Peyer's patch (tissue), 4 donors: ENCODE measurements at regions not wholly inside any gene's neighbourhood (a gene's known extent, or its start where the extent isn't known, plus 50 kb on each side); places are given as distances from the start of the nearest gene placed in this dataset.
"Not testable (repeated sequence)": the region's sequence is repeated elsewhere in the genome, so short reads cannot be mapped to it uniquely, and the experiment has no call there.

Source experiments
- DNase-seq, 3 donors: peaks; one replicate each; pipeline ENCODE4 v3.0.0-alpha.2; 2017 to 2019
- H3K27ac ChIP-seq, 4 donors: fragments of 200-600 bp; sonication (generic); one replicate each; pipeline ENCODE4 v1.5.1; 2016 to 2019
- H3K27me3 ChIP-seq, 2 donors: fragments of 200-600 bp; sonication (generic); one replicate each; pipeline ENCODE4 v1.5.1; 2019
- H3K36me3 ChIP-seq, 3 donors: fragments of 200-600 bp; sonication (generic); one replicate each; pipeline ENCODE4 v1.5.1; 2016 to 2019
- H3K4me1 ChIP-seq, 4 donors: fragments of 200-600 bp; sonication (generic); one replicate each; pipeline ENCODE4 v1.5.1; 2016 to 2019
- H3K4me3 ChIP-seq, 4 donors: fragments of 200-600 bp; sonication (generic); 1 replicate in 3 of 4; 2 replicates in 1 of 4; pipeline ENCODE4 v1.5.1; 2016 to 2019; ENCODE audit warnings: mild to moderate bottlenecking in 1 of 4
- H3K9me3 ChIP-seq, 4 donors: fragments of 200-600 bp; sonication (generic); one replicate each; pipeline ENCODE4 v1.5.1; 2016 to 2019; ENCODE audit warnings: mild to moderate bottlenecking in 1 of 4
- POLR2A ChIP-seq, 2 donors: fragments of 450-650 bp; IDR thresholded peaks; one replicate each; pipeline ENCODE4 v1.5.1; 2017; ENCODE audit warnings: antibody characterized with exemption in 2 of 2, mild to moderate bottlenecking in 2 of 2, moderate library complexity in 2 of 2
- TF ChIP-seq, protein P1 (sequence below), 6 experiments: fragments of 450-650 bp in 4 of 6; fragments of 200-600 bp in 2 of 6; sonication (generic) in 1 of 6; IDR thresholded peaks; one replicate each; pipeline ENCODE4 v1.5.1; 2017 to 2019; ENCODE audit warnings: antibody characterized with exemption in 6 of 6, mild to moderate bottlenecking in 3 of 6, moderate library complexity in 1 of 6

DNA sequence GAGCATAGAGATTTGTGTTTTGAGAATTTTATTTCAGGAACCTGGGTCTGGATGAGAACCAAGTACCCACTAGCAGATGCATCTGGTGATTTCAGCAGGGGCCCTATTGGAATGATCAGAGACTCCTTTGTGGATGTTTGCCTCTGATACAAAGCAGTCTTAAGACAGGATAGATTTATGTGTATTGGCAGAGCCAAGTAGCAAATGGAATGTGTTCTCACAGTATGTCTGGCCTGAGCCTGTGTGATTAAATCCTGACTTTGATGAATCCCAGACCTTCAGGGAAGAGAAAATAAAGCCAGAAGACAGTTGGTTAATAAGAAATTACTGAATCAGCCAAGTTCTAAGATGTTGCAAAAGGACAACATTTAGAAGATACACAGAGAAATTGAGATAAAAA, 755.5 kb upstream of the SEMA6D start:
- no peak for DNase-seq
- no peaks in the 10 kb centered on the region for H3K27me3 ChIP-seq

DNA sequence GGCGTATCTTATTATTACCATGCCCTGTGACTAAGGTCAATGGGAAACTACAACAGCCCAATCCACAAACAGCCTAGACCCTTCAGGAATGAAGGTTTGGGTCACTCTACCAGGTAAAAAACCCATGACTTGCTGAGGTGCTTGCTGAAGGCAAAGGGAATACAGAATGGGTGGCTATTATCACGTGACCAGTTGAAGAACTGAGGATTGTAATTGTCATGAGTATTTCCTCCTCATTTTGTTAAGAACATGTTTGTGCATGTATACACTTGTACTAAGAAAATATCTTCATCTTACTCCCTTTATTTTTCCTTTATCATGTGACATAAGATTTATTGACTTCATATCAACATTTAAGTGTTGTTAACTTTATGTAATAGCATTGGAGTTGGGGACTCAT, 729.2 kb upstream of the SEMA6D start:
- H3K36me3 ChIP-seq, H3K27me3 ChIP-seq, DNase-seq, H3K4me3 ChIP-seq, H3K27ac ChIP-seq, H3K4me1 ChIP-seq, H3K9me3 ChIP-seq: not testable (repeated sequence)

More for the DNA sequence above, 755.5 kb upstream of the SEMA6D start:
- TF ChIP-seq, protein P1, sequence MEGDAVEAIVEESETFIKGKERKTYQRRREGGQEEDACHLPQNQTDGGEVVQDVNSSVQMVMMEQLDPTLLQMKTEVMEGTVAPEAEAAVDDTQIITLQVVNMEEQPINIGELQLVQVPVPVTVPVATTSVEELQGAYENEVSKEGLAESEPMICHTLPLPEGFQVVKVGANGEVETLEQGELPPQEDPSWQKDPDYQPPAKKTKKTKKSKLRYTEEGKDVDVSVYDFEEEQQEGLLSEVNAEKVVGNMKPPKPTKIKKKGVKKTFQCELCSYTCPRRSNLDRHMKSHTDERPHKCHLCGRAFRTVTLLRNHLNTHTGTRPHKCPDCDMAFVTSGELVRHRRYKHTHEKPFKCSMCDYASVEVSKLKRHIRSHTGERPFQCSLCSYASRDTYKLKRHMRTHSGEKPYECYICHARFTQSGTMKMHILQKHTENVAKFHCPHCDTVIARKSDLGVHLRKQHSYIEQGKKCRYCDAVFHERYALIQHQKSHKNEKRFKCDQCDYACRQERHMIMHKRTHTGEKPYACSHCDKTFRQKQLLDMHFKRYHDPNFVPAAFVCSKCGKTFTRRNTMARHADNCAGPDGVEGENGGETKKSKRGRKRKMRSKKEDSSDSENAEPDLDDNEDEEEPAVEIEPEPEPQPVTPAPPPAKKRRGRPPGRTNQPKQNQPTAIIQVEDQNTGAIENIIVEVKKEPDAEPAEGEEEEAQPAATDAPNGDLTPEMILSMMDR (IDR thresholded peaks at IDR 0.05), result no peak
- TF ChIP-seq POLR2A (IDR thresholded peaks at IDR 0.05), result no peak
- no peak overlapping the region for H3K4me3 ChIP-seq
- H3K4me1 ChIP-seq, result no peaks in the 10 kb centered on the region
- H3K36me3 ChIP-seq, result no peaks in the 10 kb centered on the region
- H3K9me3 ChIP-seq, result no peaks in the 10 kb centered on the region
- H3K27ac ChIP-seq, result no peak overlapping the region

DNA sequence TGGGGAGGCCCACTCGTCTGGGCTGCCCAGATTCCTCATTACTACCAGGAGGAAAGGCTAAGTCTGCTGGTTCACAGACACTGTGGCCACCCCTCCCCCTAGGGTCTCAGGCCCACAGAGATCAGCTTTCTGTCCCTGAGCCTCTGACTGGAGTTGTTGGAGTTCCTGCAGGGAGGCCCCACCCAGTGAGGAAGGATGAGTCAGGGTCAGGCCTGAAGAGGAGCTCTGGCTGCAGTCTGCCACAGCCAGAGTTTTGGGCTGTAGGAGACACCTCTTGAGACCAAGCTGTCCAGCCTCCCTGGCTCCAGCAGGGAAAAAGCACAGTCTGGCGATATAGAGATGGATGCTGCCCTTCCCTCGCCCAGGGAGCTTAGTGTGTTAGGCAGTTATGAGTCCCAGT, 720.9 kb upstream of the SEMA6D start:
- Histone ChIP-seq H3K9me3 (no peaks in the 10 kb centered on the region), H3K4me3 (no peak overlapping the region), H3K36me3 (no peaks in the 10 kb centered on the region), H3K27ac (no peak overlapping the region), H3K4me1 (no peaks in the 10 kb centered on the region), H3K27me3 (no peaks in the 10 kb centered on the region)
- no peak for DNase-seq
- TF ChIP-seq, protein P1 (IDR thresholded peaks at IDR 0.05), result no peak
- no peak for TF ChIP-seq POLR2A (IDR thresholded peaks at IDR 0.05)

DNA sequence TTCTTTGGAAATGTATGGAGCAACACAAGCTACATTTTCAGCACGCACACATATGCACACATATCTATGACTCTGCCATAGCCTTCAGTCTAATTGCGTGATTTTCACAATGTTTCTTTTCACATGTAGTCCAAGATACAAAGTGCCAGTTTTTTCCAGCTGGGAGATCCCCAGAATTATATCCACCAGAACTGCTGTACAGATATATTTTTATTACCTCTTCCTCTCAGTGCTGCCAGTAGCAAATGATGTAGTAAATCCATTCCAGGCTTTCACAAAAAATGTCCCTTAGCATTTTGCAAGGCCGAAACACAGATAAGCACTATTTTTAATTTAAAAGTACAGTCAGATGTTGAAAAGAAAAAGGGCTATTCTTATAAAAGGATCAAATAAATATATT, 719.8 kb upstream of the SEMA6D start:
- no peaks in the 10 kb centered on the region for H3K9me3 ChIP-seq
- no peak overlapping the region for H3K27ac ChIP-seq

DNA sequence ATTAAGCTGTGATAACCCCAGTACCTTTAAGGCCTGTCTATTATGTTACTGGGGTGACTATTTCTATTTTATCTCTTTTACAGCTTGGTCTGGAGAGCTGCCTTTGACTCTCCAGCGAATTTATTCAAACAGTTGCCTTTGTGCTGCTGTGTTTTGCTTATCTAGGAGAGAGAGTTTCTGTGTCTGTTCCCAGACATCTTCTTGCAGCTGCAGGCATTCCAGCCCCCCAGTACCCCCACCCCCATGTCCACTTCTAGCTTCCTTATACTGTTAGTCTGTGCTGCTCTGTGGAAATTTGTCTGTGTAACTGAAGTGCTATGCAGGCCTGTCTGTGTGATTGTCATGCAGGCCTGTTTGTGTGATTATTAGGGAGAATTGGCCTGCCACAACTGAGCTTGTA, 713.7 kb upstream of the SEMA6D start:
- Histone ChIP-seq H3K27ac (no peak overlapping the region), H3K9me3 (no peaks in the 10 kb centered on the region), H3K36me3 (no peaks in the 10 kb centered on the region), H3K4me3 (no peak overlapping the region), H3K4me1 (no peaks in the 10 kb centered on the region), H3K27me3 (no peaks in the 10 kb centered on the region)
- no peak for DNase-seq
- TF ChIP-seq, protein P1 (IDR thresholded peaks at IDR 0.05), result no peak
- TF ChIP-seq POLR2A (IDR thresholded peaks at IDR 0.05), result no peak

More for the DNA sequence above, 719.8 kb upstream of the SEMA6D start:
- H3K4me3 ChIP-seq, result no peak overlapping the region
- no peaks in the 10 kb centered on the region for H3K4me1 ChIP-seq
- no peak for TF ChIP-seq POLR2A (IDR thresholded peaks at IDR 0.05)
- TF ChIP-seq, protein P1 (IDR thresholded peaks at IDR 0.05), result no peak
- no peaks in the 10 kb centered on the region for H3K36me3 ChIP-seq
- H3K27me3 ChIP-seq, result no peaks in the 10 kb centered on the region
- no peak for DNase-seq

DNA sequence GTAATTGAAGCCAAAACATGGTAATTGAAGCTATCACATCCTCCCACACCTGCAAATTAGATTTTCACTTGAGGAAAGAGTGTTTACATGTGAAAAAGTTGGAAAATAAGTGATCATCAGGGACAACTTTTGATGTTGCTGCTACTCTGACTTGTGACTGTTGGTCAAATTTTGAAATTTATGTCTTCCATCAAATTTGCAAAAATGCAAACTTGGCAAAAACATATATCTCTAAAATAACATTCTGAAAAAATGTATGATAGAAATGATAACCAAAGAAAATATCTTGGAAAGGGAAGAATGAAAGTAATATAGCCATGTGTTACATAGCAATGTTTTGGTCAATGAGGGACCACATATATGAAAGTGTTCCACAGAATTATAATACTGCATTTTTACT, 703.9 kb upstream of the SEMA6D start:
- DNase-seq, result no peak
- Histone ChIP-seq H3K4me3 (no peak overlapping the region), H3K27ac (no peak overlapping the region), H3K9me3 (peaks cover 0 to under 1% (median 0%) of the 10 kb centered on the region in 4 donors), H3K4me1 (no peaks in the 10 kb centered on the region), H3K27me3 (no peaks in the 10 kb centered on the region), H3K36me3 (no peaks in the 10 kb centered on the region)
- TF ChIP-seq, protein P1 (IDR thresholded peaks at IDR 0.05), result no peak
- TF ChIP-seq POLR2A (IDR thresholded peaks at IDR 0.05), result no peak
